ENCODE measurements at regions not wholly inside any gene's neighbourhood (a gene's known extent, or its start where the extent isn't known, plus 50 kb on each side); places are given as distances from the start of the nearest gene placed in this dataset.
"Not testable (repeated sequence)": the region's sequence is repeated elsewhere in the genome, so short reads cannot be mapped to it uniquely, and the experiment has no call there.

DNA sequence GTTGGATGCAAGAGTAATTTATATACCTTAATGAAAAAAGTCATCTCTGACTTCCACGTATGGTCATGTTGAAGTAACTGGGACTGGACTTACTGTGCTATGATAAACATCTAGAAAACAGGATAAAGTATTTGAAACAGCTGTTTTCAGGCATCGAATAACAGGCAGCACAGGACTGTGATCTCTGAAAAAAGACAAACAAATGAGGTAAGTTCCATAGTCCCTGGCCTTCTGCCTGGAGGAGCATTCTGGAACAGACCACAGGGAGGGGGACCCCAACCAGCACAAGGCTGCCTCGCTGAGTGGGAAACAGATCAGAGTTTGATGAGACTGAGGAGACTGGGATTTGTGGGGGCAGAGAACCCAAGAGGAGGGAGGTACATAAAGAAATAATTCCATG lies 89.1 kb upstream of the HABP2 start:
- no peak for DNase-seq (ENCODE audit: low read depth in 2 of 2)

GRCh38 chr10:113469796-113470195 lies 83.1 kb upstream of the HABP2 start:
- no peak for DNase-seq (ENCODE audit: low read depth in 2 of 2)

GRCh38 chr10:113470372-113471240 lies 82.2 kb upstream of the HABP2 start:
- DNase-seq (ENCODE audit: low read depth in 2 of 2): no peak

GRCh38 chr10:113471241-113471996 lies 81.4 kb upstream of the HABP2 start:
- DNase-seq (ENCODE audit: low read depth in 2 of 2): no peak

- no peak for DNase-seq (ENCODE audit: low read depth in 2 of 2)
Observed at GRCh38 chr10:113473011-113473410, 79.8 kb upstream of the HABP2 start.

DNA sequence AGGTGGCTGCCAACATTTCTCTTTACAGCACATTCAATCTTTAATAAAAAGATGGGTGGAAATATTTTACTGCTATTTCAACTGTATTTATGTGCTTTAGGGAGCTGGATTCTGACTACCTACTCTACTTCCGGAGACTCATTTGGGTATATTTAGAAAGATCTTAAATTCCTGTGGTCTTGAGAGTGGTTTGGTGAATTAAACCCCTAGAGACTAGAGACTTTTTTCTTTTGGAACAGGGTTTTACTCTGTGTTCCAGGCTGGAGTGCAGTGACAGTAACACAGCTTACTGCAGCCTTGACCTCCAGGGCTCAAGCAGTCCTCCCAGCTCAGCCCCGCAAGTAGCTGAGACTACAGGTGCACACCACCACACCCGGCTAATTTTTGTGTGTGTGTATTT lies 79.0 kb upstream of the HABP2 start:
- DNase-seq (ENCODE audit: low read depth in 2 of 2): no peak

DNA sequence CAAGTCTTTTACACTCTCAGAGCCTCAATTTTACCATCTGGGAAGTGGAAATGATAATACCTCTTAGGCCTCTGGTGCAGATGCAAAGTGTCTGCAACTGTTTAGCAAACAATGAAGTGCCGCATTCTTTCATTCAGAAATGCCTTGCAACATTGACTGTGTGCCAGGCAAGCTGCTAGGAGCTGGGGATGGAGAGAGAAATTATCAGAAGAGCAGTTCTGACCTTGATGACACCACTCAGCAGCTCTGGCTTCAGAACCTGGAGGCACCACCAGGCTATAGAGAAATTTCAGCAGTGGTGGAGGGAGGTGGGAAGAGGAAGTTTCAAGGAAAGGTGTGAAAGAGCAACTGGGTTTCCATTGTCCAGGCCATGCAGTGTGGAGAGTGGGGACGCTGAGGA lies 78.1 kb upstream of the HABP2 start:
- DNase-seq (ENCODE audit: low read depth in 2 of 2): no peak

DNA sequence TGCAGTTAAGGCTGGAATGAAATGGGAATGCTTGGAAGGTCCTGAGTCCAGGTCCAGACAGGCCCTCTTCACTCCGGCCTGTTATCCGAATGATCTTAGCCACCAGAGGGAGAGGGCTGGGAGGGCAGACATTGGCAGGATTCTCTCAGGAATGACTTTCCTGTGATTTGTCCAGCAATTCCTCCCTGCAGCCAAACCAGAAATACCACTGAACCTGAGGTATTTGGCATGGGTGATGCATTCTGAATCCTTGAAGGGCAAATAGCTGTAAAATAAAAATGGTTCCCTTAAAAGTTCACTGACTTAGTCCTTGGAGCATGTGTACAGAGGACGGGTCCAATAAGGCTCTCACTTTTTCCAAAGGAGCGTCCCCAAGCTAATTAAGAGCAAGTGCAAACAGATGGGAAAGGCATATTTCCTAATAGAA lies 77.5 kb upstream of the HABP2 start:
- DNase-seq (ENCODE audit: low read depth in 2 of 2): no peak

DNA sequence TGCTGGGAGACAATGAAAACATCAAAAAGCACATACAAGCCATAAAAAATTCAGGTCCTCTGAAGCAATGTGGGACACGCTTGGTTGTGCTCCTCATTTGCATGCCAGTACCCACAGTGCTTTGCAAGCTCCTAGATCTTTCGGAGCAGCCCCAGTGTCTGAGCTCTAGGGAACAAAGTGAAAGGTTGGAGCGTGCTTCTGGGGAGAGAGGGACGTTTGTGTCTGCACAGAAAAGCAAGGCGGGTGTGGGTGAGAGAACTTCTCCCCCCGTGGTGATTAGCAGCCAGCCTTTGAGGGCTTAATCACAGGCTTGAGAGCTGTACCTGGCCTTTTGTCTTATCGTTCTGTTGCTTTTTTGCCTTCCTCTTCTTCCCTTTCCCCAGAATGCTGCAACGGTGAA lies 76.7 kb upstream of the HABP2 start:
- no peak for DNase-seq (ENCODE audit: low read depth in 2 of 2)

DNA sequence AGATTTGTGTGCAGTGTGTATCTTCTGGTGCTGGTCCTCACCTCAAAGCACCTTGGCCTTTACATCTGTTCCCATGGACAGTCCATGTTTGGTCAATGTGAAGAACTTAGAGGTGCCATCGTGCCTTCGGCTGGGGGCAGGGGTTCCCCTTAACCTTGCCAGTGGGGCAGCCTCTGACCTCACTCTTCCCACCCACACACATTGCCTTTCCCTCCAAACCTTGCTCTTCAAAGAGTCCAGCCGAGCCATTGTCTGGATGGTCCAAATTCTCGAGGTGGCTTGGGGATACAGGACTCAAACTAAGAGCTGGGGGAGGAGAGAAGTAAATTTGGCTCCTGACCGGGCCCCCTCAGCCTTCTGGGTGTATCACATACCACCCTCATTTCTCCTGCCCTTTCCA lies 76.2 kb upstream of the HABP2 start:
- no peak for DNase-seq (ENCODE audit: low read depth in 2 of 2)

DNA sequence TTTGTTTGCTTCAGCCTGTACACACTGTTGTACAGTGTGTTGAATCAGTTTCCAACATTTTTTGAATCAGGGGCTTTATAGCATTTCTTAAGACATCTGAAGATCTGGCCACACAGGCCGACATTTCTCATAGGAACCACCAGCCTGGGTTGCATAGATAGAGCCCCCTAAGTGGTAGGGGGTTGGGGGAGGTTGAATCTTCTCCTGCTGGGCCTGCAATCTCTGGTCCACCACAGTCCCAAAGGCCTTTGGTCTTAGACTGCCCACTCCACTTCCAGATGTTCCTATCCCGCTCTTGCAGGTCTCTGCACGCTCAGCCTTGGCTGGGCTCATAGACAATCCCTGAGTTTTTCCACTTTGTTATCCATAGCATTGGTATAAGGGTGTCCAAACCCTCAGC lies 75.4 kb upstream of the HABP2 start:
- no peak for DNase-seq (ENCODE audit: low read depth in 2 of 2)

- no peak for DNase-seq (ENCODE audit: low read depth in 2 of 2)
Observed at GRCh38 chr10:113479346-113480080, 73.3 kb upstream of the HABP2 start.

- no peak for DNase-seq (ENCODE audit: low read depth in 2 of 2)
Observed at GRCh38 chr10:113480081-113480360, 72.8 kb upstream of the HABP2 start.

- DNase-seq (ENCODE audit: low read depth in 2 of 2): no peak
Observed at GRCh38 chr10:113480851-113481502, 71.9 kb upstream of the HABP2 start.

GRCh38 chr10:113484487-113484886 lies 68.4 kb upstream of the HABP2 start:
- no peak for DNase-seq (ENCODE audit: low read depth in 2 of 2)

DNA sequence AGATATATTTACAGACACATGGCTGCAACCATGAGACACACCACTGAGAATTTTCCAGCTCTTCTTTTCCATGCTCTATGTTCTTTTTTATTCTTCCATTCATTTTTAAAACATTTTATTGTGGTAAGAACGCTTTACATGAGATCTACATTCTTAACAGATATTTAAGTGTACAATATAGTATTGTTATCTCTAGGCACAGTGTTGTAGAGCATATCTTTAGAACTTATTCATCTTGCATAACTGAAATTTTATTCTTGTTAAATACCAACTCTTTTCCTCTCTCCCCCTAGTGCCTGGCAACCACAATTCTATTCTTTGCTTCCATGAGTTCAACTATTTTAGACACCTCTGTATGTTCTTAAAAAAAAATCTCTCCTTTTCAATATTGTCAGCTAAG lies 67.1 kb upstream of the HABP2 start:
- DNase-seq (ENCODE audit: low read depth in 2 of 2): no peak

- DNase-seq (ENCODE audit: low read depth in 2 of 2): no peak
Observed at GRCh38 chr10:113486531-113486930, 66.3 kb upstream of the HABP2 start.

DNA sequence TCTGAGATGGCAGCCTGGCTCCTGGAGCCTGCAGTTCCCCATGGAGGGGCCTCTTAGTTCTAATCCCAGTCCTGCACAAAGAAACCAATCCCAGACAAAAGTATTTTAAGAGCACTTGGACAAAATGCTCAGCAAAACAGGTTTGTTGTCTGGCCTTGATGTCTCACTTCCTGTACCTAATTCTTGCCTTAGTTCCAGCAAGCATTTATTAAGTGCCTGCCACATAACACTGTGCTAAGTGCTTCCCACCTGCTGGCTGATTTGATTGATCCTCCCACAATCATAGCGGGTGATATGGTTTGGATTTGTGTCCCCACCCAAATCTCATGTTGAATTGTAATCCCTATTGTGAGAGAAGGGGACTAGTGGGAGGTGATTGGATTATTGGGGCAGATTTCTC lies 65.7 kb upstream of the HABP2 start:
- no peak for DNase-seq (ENCODE audit: low read depth in 2 of 2)

- DNase-seq (ENCODE audit: low read depth in 2 of 2): no peak
Observed at GRCh38 chr10:113488186-113488585, 64.7 kb upstream of the HABP2 start.

DNA sequence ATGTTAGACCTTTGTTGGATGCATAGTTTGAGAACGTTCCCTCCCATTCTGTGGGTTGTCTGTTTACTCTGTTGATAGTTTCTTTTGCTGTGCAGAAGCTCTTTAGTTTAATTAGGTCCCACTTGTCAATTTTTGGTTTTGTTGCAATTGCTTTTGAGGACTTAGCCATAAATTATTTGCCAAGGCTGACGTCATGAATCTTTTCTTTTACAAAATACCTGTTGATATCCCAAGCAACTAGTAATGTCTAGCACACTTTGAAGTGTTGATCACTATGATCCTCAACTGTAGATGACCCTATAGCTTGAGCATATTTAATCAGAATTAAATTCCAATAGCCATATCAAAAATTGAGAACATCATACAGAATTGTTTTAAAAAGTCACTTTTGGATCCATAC lies 63.3 kb upstream of the HABP2 start:
- not testable (repeated sequence) for DNase-seq (ENCODE audit: low read depth in 2 of 2)

GRCh38 chr10:113491967-113492565 lies 60.8 kb upstream of the HABP2 start:
- no peak for DNase-seq (ENCODE audit: low read depth in 2 of 2)

- DNase-seq (ENCODE audit: low read depth in 2 of 2): no peak
Observed at GRCh38 chr10:113493195-113493594, 59.7 kb upstream of the HABP2 start.

Data from stimulated activated CD8-positive, alpha-beta memory T cell treated with anti-CD3 and anti-CD28 coated beads, Interleukin-2, amount 100 ng/mL, for 1 hour (primary cell).